ENCODE measurements at regions not wholly inside any gene's neighbourhood (a gene's known extent, or its start where the extent isn't known, plus 50 kb on each side); places are given as distances from the start of the nearest gene placed in this dataset.

GRCh38 chr1:188128761-188129160, 1300.0 kb downstream of the PLA2G4A start:
- H3K27ac ChIP-seq, result no peak overlapping the region
- no peaks in the 10 kb centered on the region for H3K27me3 ChIP-seq
- no peaks in the 10 kb centered on the region for H3K4me1 ChIP-seq (ENCODE audit: control insufficient read depth in 1 of 2, insufficient read depth in 1 of 2, low read depth in 1 of 2, low read length in 1 of 2)
- H3K9me3 ChIP-seq, result no peaks in the 10 kb centered on the region
- no peaks in the 10 kb centered on the region for H3K36me3 ChIP-seq
- no peak overlapping the region for H3K4me3 ChIP-seq (ENCODE audit: low read depth in 1 of 2, low read length in 1 of 2)
- TF ChIP-seq CTCF (IDR thresholded peaks at IDR 0.05), result no peak

GRCh38 chr1:188129856-188130838, 1301.4 kb downstream of the PLA2G4A start:
- no peak overlapping the region for H3K27ac ChIP-seq
- no peak overlapping the region for H3K4me3 ChIP-seq (ENCODE audit: low read depth in 1 of 2, low read length in 1 of 2)
- H3K4me1 ChIP-seq (ENCODE audit: control insufficient read depth in 1 of 2, insufficient read depth in 1 of 2, low read depth in 1 of 2, low read length in 1 of 2), result no peaks in the 10 kb centered on the region
- TF ChIP-seq CTCF (IDR thresholded peaks at IDR 0.05), result no peak
- H3K9me3 ChIP-seq, result no peaks in the 10 kb centered on the region
- H3K36me3 ChIP-seq, result no peaks in the 10 kb centered on the region
- H3K27me3 ChIP-seq, result no peaks in the 10 kb centered on the region

- no peaks in the 10 kb centered on the region for H3K4me1 ChIP-seq (ENCODE audit: control insufficient read depth in 1 of 2, insufficient read depth in 1 of 2, low read depth in 1 of 2, low read length in 1 of 2)
- TF ChIP-seq CTCF (IDR thresholded peaks at IDR 0.05), result no peak
- no peak overlapping the region for H3K4me3 ChIP-seq (ENCODE audit: low read depth in 1 of 2, low read length in 1 of 2)
- H3K27me3 ChIP-seq, result no peaks in the 10 kb centered on the region
- no peaks in the 10 kb centered on the region for H3K36me3 ChIP-seq
- H3K27ac ChIP-seq, result no peak overlapping the region
- H3K9me3 ChIP-seq, result no peaks in the 10 kb centered on the region
Measured at GRCh38 chr1:188137221-188137620, 1308.5 kb downstream of the PLA2G4A start.

GRCh38 chr1:188140958-188141357, 1312.2 kb downstream of the PLA2G4A start:
- no peaks in the 10 kb centered on the region for H3K36me3 ChIP-seq
- TF ChIP-seq CTCF (IDR thresholded peaks at IDR 0.05), result no peak
- no peaks in the 10 kb centered on the region for H3K4me1 ChIP-seq (ENCODE audit: control insufficient read depth in 1 of 2, insufficient read depth in 1 of 2, low read depth in 1 of 2, low read length in 1 of 2)

GRCh38 chr1:188154196-188154595, 1325.4 kb downstream of the PLA2G4A start:
- H3K36me3 ChIP-seq, result no peaks in the 10 kb centered on the region
- no peak for TF ChIP-seq CTCF (IDR thresholded peaks at IDR 0.05)
- no peaks in the 10 kb centered on the region for H3K4me1 ChIP-seq (ENCODE audit: control insufficient read depth in 1 of 2, insufficient read depth in 1 of 2, low read depth in 1 of 2, low read length in 1 of 2)
- H3K27me3 ChIP-seq, result no peaks in the 10 kb centered on the region
- H3K9me3 ChIP-seq, result no peaks in the 10 kb centered on the region
- H3K4me3 ChIP-seq (ENCODE audit: low read depth in 1 of 2, low read length in 1 of 2), result no peak overlapping the region
- no peak overlapping the region for H3K27ac ChIP-seq

More at GRCh38 chr1:188140958-188141357, 1312.2 kb downstream of the PLA2G4A start:
- no peaks in the 10 kb centered on the region for H3K9me3 ChIP-seq
- H3K27me3 ChIP-seq, result no peaks in the 10 kb centered on the region
- no peak overlapping the region for H3K4me3 ChIP-seq (ENCODE audit: low read depth in 1 of 2, low read length in 1 of 2)
- H3K27ac ChIP-seq, result no peak overlapping the region

Data from neutrophil (primary cell).